Caco-2 (cell line): ENCODE measurements at regions not wholly inside any gene's neighbourhood (a gene's known extent, or its start where the extent isn't known, plus 50 kb on each side); places are given as distances from the start of the nearest gene placed in this dataset.

Source experiments
- BruUV-seq: library from RNA; stranded (reverse); fragments of 400-500 nt; replicated peaks from 2 replicates; lab custom pipeline; 2021; lab: Mats Ljungman, UMichigan
- CTCF ChIA-PET: fragments of 300-600 bp; sonication (Branson Sonifier 250); formaldehyde crosslinking; loops from one replicate; lab custom pipeline; 2022; ENCODE audit warnings: antibody characterized with exemption; lab: Charles Lee
- POLR2A ChIA-PET: fragments of 300-600 bp; sonication (Branson Sonifier 250); formaldehyde crosslinking; loops from one replicate; lab custom pipeline; 2022; ENCODE audit warnings: antibody characterized with exemption; lab: Charles Lee
- DNase-seq, 2 experiments: peaks; one replicate each; pipeline versions ENCODE4 v3.0.0 to v3.0.0-alpha.2; 2020 to 2022
- H3K27me3 ChIP-seq: replicated peaks from 2 replicates; pipeline ENCODE4 v1.6.0; 2011; ENCODE audit warnings: low read length; ENCODE audit not compliant: control insufficient read depth, insufficient read depth
- H3K36me3 ChIP-seq: 2 replicates; pipeline ENCODE4 v1.5.1; 2011; ENCODE audit warnings: low read length; ENCODE audit not compliant: control insufficient read depth, insufficient read depth
- H3K4me1 ChIP-seq: fragments of 250-450 bp; sonication (Bioruptor Pico); 2 replicates; pipeline ENCODE4 v1.5.1; 2020; ENCODE audit warnings: mild to moderate bottlenecking
- H3K4me3 ChIP-seq: 2 replicates; pipeline ENCODE4 v1.5.1; 2011; ENCODE audit warnings: low read depth, mild to moderate bottlenecking, control low read depth, low read length
- H3K9me3 ChIP-seq: fragments of 250-450 bp; sonication (Bioruptor Pico); 2 replicates; pipeline ENCODE4 v1.5.1; 2020; ENCODE audit warnings: mild to moderate bottlenecking, moderate library complexity
- H3K27ac Mint-ChIP-seq: one replicate; pipeline ENCODE4 v1.8.0; 2022; ENCODE audit warnings: mixed read lengths; ENCODE audit not compliant: unreplicated experiment
- H3K27me3 Mint-ChIP-seq: one replicate; pipeline ENCODE4 v1.8.0; 2022; ENCODE audit warnings: mixed read lengths; ENCODE audit not compliant: insufficient read depth, unreplicated experiment
- H3K36me3 Mint-ChIP-seq: one replicate; pipeline ENCODE4 v1.8.0; 2022; ENCODE audit warnings: mild to moderate bottlenecking, mixed read lengths; ENCODE audit not compliant: insufficient read depth, unreplicated experiment
- H3K4me1 Mint-ChIP-seq: one replicate; pipeline ENCODE4 v1.8.0; 2022; ENCODE audit warnings: low read depth, mixed read lengths; ENCODE audit not compliant: unreplicated experiment
- H3K4me3 Mint-ChIP-seq: one replicate; pipeline ENCODE4 v1.8.0; 2022; ENCODE audit warnings: mild to moderate bottlenecking, moderate library complexity, mixed read lengths; ENCODE audit not compliant: unreplicated experiment
- H3K9me3 Mint-ChIP-seq: one replicate; pipeline ENCODE4 v1.8.0; 2022; ENCODE audit warnings: mixed read lengths; ENCODE audit not compliant: unreplicated experiment
- intact Hi-C: fragments of 100-400 bp; cut with micrococcal nuclease; formaldehyde crosslinking; loops from one replicate; pipeline ENCODE4 v1.10.0; 2022; ENCODE audit not compliant: unreplicated experiment
- TF ChIP-seq, protein P1 (sequence below), 2 experiments: fragments of 200-600 bp in 1 of 2; IDR thresholded peaks; 1 replicate in 1 of 2; 2 replicates in 1 of 2; pipeline versions ENCODE4 v1.5.1 to v1.8.0; 2011 to 2022; ENCODE audit warnings: antibody characterized with exemption in 1 of 2, control low read depth in 1 of 2, inconsistent platforms in 1 of 2, low read depth in 1 of 2, low read length in 1 of 2, mild to moderate bottlenecking in 1 of 2, moderate library complexity in 1 of 2; ENCODE audit not compliant: insufficient read depth in 1 of 2, severe bottlenecking in 1 of 2, unreplicated experiment in 1 of 2

DNA sequence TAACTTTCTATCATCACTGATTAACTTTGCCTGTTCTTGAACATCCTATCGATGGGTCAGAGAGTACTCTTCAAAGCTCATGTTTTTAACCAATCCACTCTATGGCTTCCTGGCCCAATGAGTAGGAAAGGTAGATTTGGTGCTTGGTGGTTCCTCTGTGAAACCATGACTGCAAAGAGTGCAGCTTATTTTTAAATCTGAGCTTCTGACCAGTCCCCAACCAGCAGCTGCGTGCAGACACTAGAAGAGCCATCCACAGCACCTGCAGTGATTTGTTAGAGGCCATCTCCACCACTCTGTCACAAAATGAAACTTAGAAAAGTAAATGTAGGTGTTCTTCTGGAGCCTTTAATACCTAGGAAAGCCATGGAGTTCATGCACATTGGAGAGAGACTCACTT lies 107.3 kb upstream of the WWC1 start:
- H3K4me1 Mint-ChIP-seq: no peaks in the 10 kb centered on the region
- Histone ChIP-seq H3K9me3 (no peaks in the 10 kb centered on the region), H3K27me3 (no peaks in the 10 kb centered on the region; the same call in 1 of the 2 replicates), H3K36me3 (no peaks in the 10 kb centered on the region), H3K4me1 (no peaks in the 10 kb centered on the region), H3K4me3 (no peak overlapping the region)
- peaks cover 8% of the 10 kb centered on the region for H3K27me3 Mint-ChIP-seq
- intact Hi-C loops: no loop called here
- no peak for DNase-seq
- POLR2A ChIA-PET: no interaction called here
- TF ChIP-seq, protein P1, sequence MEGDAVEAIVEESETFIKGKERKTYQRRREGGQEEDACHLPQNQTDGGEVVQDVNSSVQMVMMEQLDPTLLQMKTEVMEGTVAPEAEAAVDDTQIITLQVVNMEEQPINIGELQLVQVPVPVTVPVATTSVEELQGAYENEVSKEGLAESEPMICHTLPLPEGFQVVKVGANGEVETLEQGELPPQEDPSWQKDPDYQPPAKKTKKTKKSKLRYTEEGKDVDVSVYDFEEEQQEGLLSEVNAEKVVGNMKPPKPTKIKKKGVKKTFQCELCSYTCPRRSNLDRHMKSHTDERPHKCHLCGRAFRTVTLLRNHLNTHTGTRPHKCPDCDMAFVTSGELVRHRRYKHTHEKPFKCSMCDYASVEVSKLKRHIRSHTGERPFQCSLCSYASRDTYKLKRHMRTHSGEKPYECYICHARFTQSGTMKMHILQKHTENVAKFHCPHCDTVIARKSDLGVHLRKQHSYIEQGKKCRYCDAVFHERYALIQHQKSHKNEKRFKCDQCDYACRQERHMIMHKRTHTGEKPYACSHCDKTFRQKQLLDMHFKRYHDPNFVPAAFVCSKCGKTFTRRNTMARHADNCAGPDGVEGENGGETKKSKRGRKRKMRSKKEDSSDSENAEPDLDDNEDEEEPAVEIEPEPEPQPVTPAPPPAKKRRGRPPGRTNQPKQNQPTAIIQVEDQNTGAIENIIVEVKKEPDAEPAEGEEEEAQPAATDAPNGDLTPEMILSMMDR (IDR thresholded peaks at IDR 0.05; ENCODE audit: insufficient read depth in 1 of 2, low read depth in 1 of 2, low read length in 1 of 2, severe bottlenecking in 1 of 2, unreplicated experiment in 1 of 2): no peak
- no peak overlapping the region for H3K27ac Mint-ChIP-seq
- BruUV-seq: no TSS peak
- H3K36me3 Mint-ChIP-seq: no peaks in the 10 kb centered on the region
- no peak overlapping the region for H3K4me3 Mint-ChIP-seq
- no peaks in the 10 kb centered on the region for H3K9me3 Mint-ChIP-seq
- CTCF ChIA-PET: interaction anchor here (1.5 kb wide), 1 partner anchor 33 kb away, joined by 3 read pairs; no protein-coding TSS in a partner anchor

DNA sequence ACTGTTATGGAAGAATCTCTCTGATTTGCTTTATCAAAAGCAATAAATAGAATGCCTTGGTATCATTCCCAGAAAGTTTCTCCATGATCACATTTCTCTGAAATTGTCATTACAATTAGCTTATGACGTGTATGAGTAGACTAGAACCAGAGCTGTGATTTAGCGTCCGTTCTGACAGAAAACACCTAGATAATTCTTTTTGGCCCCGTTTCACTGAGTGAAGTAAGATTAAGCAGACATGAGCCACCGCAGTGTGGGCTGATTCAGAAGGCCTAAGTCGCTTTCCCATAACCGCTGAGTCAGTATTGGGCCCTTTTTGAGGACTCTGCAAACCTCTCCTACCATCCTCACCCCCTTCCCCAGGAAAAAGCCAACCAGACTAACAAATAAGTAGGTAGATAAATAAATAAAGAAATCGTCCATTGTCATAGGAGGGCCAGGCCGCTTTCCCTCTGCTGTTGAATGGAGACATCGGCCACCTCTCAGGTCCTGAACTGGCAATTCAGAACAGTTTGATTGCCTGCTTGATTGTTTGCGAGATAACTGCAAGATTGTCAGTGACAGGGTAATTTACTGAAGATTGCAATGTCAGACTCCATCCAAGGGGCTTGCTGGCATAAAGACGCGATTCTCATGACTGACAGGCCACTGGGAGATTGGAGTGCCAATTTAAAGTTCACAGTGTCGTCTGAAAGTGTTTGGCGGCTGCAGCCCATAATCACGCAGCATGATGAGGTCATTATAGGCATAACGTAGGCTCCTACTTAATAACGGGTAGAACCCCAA lies 105.0 kb upstream of the WWC1 start:
- TF ChIP-seq, protein P1 (IDR thresholded peaks at IDR 0.05; ENCODE audit: insufficient read depth in 1 of 2, low read depth in 1 of 2, low read length in 1 of 2, severe bottlenecking in 1 of 2, unreplicated experiment in 1 of 2): no peak
- Mint-ChIP-seq H3K9me3 (no peaks in the 10 kb centered on the region), H3K4me1 (no peaks in the 10 kb centered on the region), H3K27ac (no peak overlapping the region), H3K36me3 (no peaks in the 10 kb centered on the region), H3K27me3 (peaks cover 13% of the 10 kb centered on the region), H3K4me3 (no peak overlapping the region)
- CTCF ChIA-PET: no interaction called here
- no peak for DNase-seq
- no peaks in the 10 kb centered on the region for H3K36me3 ChIP-seq
- no peak overlapping the region for H3K4me3 ChIP-seq
- no peaks in the 10 kb centered on the region for H3K9me3 ChIP-seq
- intact Hi-C loops: no loop called here
- POLR2A ChIA-PET: no interaction called here
- BruUV-seq: no TSS peak
- H3K27me3 ChIP-seq: peaks cover 1% of the 10 kb centered on the region; the same call in 1 of the 2 replicates
- H3K4me1 ChIP-seq: no peaks in the 10 kb centered on the region

DNA sequence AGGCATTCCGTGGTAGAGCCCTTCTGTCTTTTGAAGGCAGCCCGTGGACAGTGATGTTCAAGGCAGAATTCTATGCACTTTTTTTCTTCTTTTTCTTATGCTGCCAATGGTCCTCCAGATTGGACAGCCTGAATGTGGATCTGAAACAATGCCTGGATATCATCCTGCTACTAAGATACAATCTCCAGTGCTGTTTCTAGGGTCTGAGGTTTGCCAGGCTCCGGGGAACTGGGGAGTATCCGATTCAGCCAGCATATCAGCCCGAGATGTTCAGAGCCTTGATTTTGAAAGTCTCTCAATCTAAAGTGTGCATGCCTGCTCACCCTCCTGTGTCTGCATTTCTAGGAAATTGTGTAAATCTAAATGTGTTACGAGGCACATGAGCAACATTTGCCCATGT lies 103.8 kb upstream of the WWC1 start:
- CTCF ChIA-PET: no interaction called here
- Histone ChIP-seq H3K4me3 (no peak overlapping the region), H3K9me3 (no peaks in the 10 kb centered on the region), H3K4me1 (no peaks in the 10 kb centered on the region), H3K36me3 (no peaks in the 10 kb centered on the region), H3K27me3 (peaks cover 1% of the 10 kb centered on the region; the same call in 1 of the 2 replicates)
- POLR2A ChIA-PET: no interaction called here
- TF ChIP-seq, protein P1 (IDR thresholded peaks at IDR 0.05; ENCODE audit: insufficient read depth in 1 of 2, low read depth in 1 of 2, low read length in 1 of 2, severe bottlenecking in 1 of 2, unreplicated experiment in 1 of 2): no peak
- no peak overlapping the region for H3K4me3 Mint-ChIP-seq
- no peak overlapping the region for H3K27ac Mint-ChIP-seq
- no peak for DNase-seq
- no peaks in the 10 kb centered on the region for H3K36me3 Mint-ChIP-seq
- H3K4me1 Mint-ChIP-seq: no peaks in the 10 kb centered on the region
- H3K27me3 Mint-ChIP-seq: peaks cover 15% of the 10 kb centered on the region
- no TSS peak for BruUV-seq
- no peaks in the 10 kb centered on the region for H3K9me3 Mint-ChIP-seq
- intact Hi-C loops: no loop called here
